Effector memory CD8-positive, alpha-beta T cell (primary cell): ENCODE measurements at regions not wholly inside any gene's neighbourhood (a gene's known extent, or its start where the extent isn't known, plus 50 kb on each side); places are given as distances from the start of the nearest gene placed in this dataset.

Source experiments
- ATAC-seq: fragments of 150-1000 bp; cut with Tn5 transposase; replicated peaks from 2 replicates; pipeline ENCODE4 v1.10.0; 2021; ENCODE audit warnings: mild to moderate bottlenecking, moderate library complexity
- DNase-seq, 3 experiments: peaks; one replicate each; pipeline ENCODE4 v3.0.0; 2021
- H3K27ac Mint-ChIP-seq, 2 donors: one replicate each; pipeline ENCODE4 v1.8.0; 2022; ENCODE audit warnings: mild to moderate bottlenecking in 2 of 2, mixed read lengths in 2 of 2, moderate library complexity in 2 of 2
- H3K27me3 Mint-ChIP-seq, 2 donors: one replicate each; pipeline ENCODE4 v1.8.0; 2022; ENCODE audit warnings: mixed read lengths in 2 of 2
- H3K36me3 Mint-ChIP-seq: one replicate; pipeline ENCODE4 v1.8.0; 2022; ENCODE audit warnings: mild to moderate bottlenecking, moderate library complexity, mixed read lengths; ENCODE audit not compliant: insufficient read depth
- H3K4me1 Mint-ChIP-seq, 2 donors: one replicate each; pipeline ENCODE4 v1.8.0; 2022; ENCODE audit warnings: low read depth in 2 of 2, mixed read lengths in 2 of 2
- H3K4me3 Mint-ChIP-seq, 2 donors: one replicate each; pipeline ENCODE4 v1.8.0; 2022; ENCODE audit warnings: mild to moderate bottlenecking in 2 of 2, mixed read lengths in 2 of 2, moderate library complexity in 2 of 2
- H3K9me3 Mint-ChIP-seq, 2 donors: one replicate each; pipeline ENCODE4 v1.8.0; 2022; ENCODE audit warnings: mixed read lengths in 2 of 2

GRCh38 chr2:128504246-128505149 is 185.8 kb upstream of the HS6ST1 start:
- Mint-ChIP-seq H3K4me3 (no peak overlapping the region), H3K27me3 (peaks cover 9 to 62% of the 10 kb centered on the region in 2 donors), H3K36me3 (no peaks in the 10 kb centered on the region), H3K27ac (no peak overlapping the region), H3K4me1 (peaks cover 0 to 3% of the 10 kb centered on the region in 2 donors), H3K9me3 (no peaks in the 10 kb centered on the region)
- DNase-seq (no peak), ATAC-seq (no peak)

GRCh38 chr2:128505150-128505490 is 186.5 kb upstream of the HS6ST1 start:
- H3K4me1 Mint-ChIP-seq, result peaks cover 0 to 3% of the 10 kb centered on the region in 2 donors
- no peak for DNase-seq
- H3K9me3 Mint-ChIP-seq, result no peaks in the 10 kb centered on the region
- H3K4me3 Mint-ChIP-seq, result no peak overlapping the region
- peaks cover 6 to 55% of the 10 kb centered on the region in 2 donors for H3K27me3 Mint-ChIP-seq
- ATAC-seq, result no peak
- H3K27ac Mint-ChIP-seq, result no peak overlapping the region
- H3K36me3 Mint-ChIP-seq, result no peaks in the 10 kb centered on the region

GRCh38 chr2:128505575-128506526 is 187.2 kb upstream of the HS6ST1 start:
- Mint-ChIP-seq H3K27ac (no peak overlapping the region), H3K27me3 (peaks cover 6 to 53% of the 10 kb centered on the region in 2 donors), H3K9me3 (no peaks in the 10 kb centered on the region), H3K36me3 (no peaks in the 10 kb centered on the region), H3K4me3 (no peak overlapping the region), H3K4me1 (peaks cover 0 to 3% of the 10 kb centered on the region in 2 donors)
- ATAC-seq, result no peak
- DNase-seq, result no peak

GRCh38 chr2:128506534-128506933 is 187.9 kb upstream of the HS6ST1 start:
- H3K27me3 Mint-ChIP-seq, result peaks cover 6 to 55% of the 10 kb centered on the region in 2 donors
- DNase-seq (no peak), ATAC-seq (no peak)
- no peak overlapping the region for H3K27ac Mint-ChIP-seq
- peaks cover 0 to 3% of the 10 kb centered on the region in 2 donors for H3K4me1 Mint-ChIP-seq
- H3K4me3 Mint-ChIP-seq, result no peak overlapping the region
- no peaks in the 10 kb centered on the region for H3K9me3 Mint-ChIP-seq
- H3K36me3 Mint-ChIP-seq, result peaks cover 2% of the 10 kb centered on the region

GRCh38 chr2:128510701-128511397 is 192.2 kb upstream of the HS6ST1 start:
- H3K36me3 Mint-ChIP-seq, result peaks cover 3% of the 10 kb centered on the region

GRCh38 chr2:128511731-128512378 is 193.2 kb upstream of the HS6ST1 start:
- H3K27me3 Mint-ChIP-seq, result peaks cover 14 to 58% of the 10 kb centered on the region in 2 donors
- no peak overlapping the region for H3K4me3 Mint-ChIP-seq
- no peaks in the 10 kb centered on the region for H3K9me3 Mint-ChIP-seq
- no peak for ATAC-seq
- DNase-seq, result no peak
- peaks cover 3% of the 10 kb centered on the region for H3K36me3 Mint-ChIP-seq
- no peak overlapping the region for H3K27ac Mint-ChIP-seq
- peaks cover 0 to 2% of the 10 kb centered on the region in 2 donors for H3K4me1 Mint-ChIP-seq

More at GRCh38 chr2:128510701-128511397, 192.2 kb upstream of the HS6ST1 start:
- H3K27me3 Mint-ChIP-seq, result peaks cover 8 to 61% of the 10 kb centered on the region in 2 donors
- DNase-seq (no peak), ATAC-seq (no peak)
- peaks cover 0 to 2% of the 10 kb centered on the region in 2 donors for H3K4me1 Mint-ChIP-seq
- no peak overlapping the region for H3K4me3 Mint-ChIP-seq
- H3K27ac Mint-ChIP-seq, result no peak overlapping the region
- H3K9me3 Mint-ChIP-seq, result no peaks in the 10 kb centered on the region

- Mint-ChIP-seq H3K9me3 (no peaks in the 10 kb centered on the region), H3K4me1 (peaks cover 0 to 2% of the 10 kb centered on the region in 2 donors), H3K36me3 (peaks cover 3% of the 10 kb centered on the region), H3K27ac (no peak overlapping the region), H3K4me3 (no peak overlapping the region), H3K27me3 (peaks cover 19 to 57% of the 10 kb centered on the region in 2 donors)
- ATAC-seq (no peak), DNase-seq (no peak)
Measured at GRCh38 chr2:128512379-128513115, 193.9 kb upstream of the HS6ST1 start.

GRCh38 chr2:128513116-128513960 is 194.7 kb upstream of the HS6ST1 start:
- ATAC-seq (no peak), DNase-seq (no peak)
- peaks cover 0 to 2% of the 10 kb centered on the region in 2 donors for H3K4me1 Mint-ChIP-seq
- H3K4me3 Mint-ChIP-seq, result no peak overlapping the region
- H3K36me3 Mint-ChIP-seq, result peaks cover 3% of the 10 kb centered on the region
- H3K27me3 Mint-ChIP-seq, result peaks cover 19 to 52% of the 10 kb centered on the region in 2 donors
- H3K9me3 Mint-ChIP-seq, result no peaks in the 10 kb centered on the region
- H3K27ac Mint-ChIP-seq, result no peak overlapping the region

- no peak for DNase-seq
Measured at GRCh38 chr2:128513961-128514283, 195.3 kb upstream of the HS6ST1 start.

GRCh38 chr2:128514555-128514955 is 195.9 kb upstream of the HS6ST1 start:
- Mint-ChIP-seq H3K4me3 (no peak overlapping the region), H3K36me3 (peaks cover 3% of the 10 kb centered on the region)

More at GRCh38 chr2:128513961-128514283, 195.3 kb upstream of the HS6ST1 start:
- Mint-ChIP-seq H3K9me3 (no peaks in the 10 kb centered on the region), H3K4me1 (peaks cover 0 to 2% of the 10 kb centered on the region in 2 donors), H3K27ac (no peak overlapping the region), H3K4me3 (no peak overlapping the region), H3K27me3 (peaks cover 19 to 56% of the 10 kb centered on the region in 2 donors), H3K36me3 (peaks cover 3% of the 10 kb centered on the region)
- ATAC-seq, result peak; percentile 22

GRCh38 chr2:128516938-128517337 is 198.3 kb upstream of the HS6ST1 start:
- peaks cover 0 to 4% of the 10 kb centered on the region in 2 donors for H3K4me1 Mint-ChIP-seq
- H3K4me3 Mint-ChIP-seq, result no peak overlapping the region
- H3K9me3 Mint-ChIP-seq, result no peaks in the 10 kb centered on the region
- ATAC-seq, result no peak
- no peak for DNase-seq
- H3K36me3 Mint-ChIP-seq, result no peaks in the 10 kb centered on the region
- no peak overlapping the region for H3K27ac Mint-ChIP-seq
- H3K27me3 Mint-ChIP-seq, result peaks cover 28 to 76% of the 10 kb centered on the region in 2 donors

More at GRCh38 chr2:128514555-128514955, 195.9 kb upstream of the HS6ST1 start:
- Mint-ChIP-seq H3K27ac (no peak overlapping the region), H3K4me1 (peaks cover 0 to 2% of the 10 kb centered on the region in 2 donors), H3K27me3 (peaks cover 19 to 62% of the 10 kb centered on the region in 2 donors), H3K9me3 (no peaks in the 10 kb centered on the region)
- ATAC-seq (no peak), DNase-seq (no peak)
